GM11168 (cell line): ENCODE measurements at regions not wholly inside any gene's neighbourhood (a gene's known extent, or its start where the extent isn't known, plus 50 kb on each side); places are given as distances from the start of the nearest gene placed in this dataset.
"Not testable (repeated sequence)": the region's sequence is repeated elsewhere in the genome, so short reads cannot be mapped to it uniquely, and the experiment has no call there.

ENCODE experiments used
- in situ Hi-C: fragments of 300-500 bp; cut with MboI; formaldehyde crosslinking; loops from one replicate; pipeline ENCODE4 v1.12.0; 2022; ENCODE audit warnings: low sequenced_read_pairs; ENCODE audit not compliant: unreplicated experiment

DNA sequence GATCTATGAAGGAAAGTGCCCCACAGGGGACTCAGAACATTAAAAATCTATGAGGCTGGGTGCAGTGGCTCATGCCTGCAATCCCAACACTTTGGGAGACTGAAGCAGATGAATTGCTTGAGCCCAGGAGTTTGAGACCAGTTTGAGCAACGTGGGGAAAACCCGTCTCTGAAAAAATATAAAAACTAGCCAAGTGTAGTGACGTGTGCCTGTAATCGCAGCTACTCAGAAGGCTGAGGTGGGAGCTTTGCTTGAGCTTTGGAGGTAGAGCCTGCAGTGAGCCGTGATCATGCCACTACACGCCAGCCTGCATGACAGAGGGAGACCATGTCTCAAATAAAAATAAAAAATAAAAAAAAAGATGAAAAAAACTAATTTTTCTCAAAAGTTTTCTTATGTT is 1070.6 kb downstream of the PCDH9 start:
- in situ Hi-C loops = no loop called here

DNA sequence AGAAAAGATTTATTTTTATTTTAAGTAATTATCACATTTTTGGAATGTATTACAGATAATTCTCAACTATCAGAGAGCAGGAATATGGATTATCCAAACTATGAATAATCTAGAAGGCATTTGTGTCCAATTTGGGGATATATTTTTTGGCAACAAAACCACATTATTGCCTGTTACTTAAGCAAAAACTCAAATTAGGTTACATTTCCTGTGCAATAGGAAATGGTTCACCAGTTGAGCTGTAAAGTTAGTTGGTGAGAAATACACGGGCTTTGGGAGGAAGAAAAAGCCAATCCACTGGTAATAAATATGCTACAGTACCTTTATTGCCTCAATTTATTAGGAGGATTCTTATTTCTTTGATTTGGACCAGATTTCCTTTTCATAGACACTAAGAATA is 1075.2 kb downstream of the PCDH9 start:
- in situ Hi-C loops = no loop called here

DNA sequence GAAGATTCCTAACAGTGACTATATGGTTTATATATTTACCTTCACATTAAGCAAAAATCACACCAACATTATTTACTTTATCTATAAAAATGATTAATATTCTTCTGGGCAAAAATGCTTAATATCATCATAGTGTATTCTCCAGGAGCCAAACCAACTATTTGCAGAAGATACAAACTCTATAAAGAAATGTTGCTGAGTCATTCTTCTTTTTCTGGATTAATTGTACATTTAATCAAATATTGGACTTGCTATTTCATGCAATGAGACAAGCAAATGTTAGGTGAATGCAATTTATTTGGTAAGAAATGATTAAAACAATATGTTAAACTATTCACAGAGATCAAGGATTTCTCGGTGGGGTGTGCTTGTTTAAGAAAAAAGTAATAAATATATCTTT is 1075.8 kb downstream of the PCDH9 start:
- in situ Hi-C loops = no loop called here

- in situ Hi-C loops = no loop called here
Observed at GRCh38 chr13:66152596-66152995, 1077.5 kb downstream of the PCDH9 start.

- in situ Hi-C loops = not testable (repeated sequence)
Observed at GRCh38 chr13:66144357-66144756, 1085.8 kb downstream of the PCDH9 start.

- in situ Hi-C loops = loop anchor here (5.0 kb wide), 1 partner anchor 83 kb away; no protein-coding TSS in a partner anchor
Observed at GRCh38 chr13:66139701-66140100, 1090.4 kb downstream of the PCDH9 start.

DNA sequence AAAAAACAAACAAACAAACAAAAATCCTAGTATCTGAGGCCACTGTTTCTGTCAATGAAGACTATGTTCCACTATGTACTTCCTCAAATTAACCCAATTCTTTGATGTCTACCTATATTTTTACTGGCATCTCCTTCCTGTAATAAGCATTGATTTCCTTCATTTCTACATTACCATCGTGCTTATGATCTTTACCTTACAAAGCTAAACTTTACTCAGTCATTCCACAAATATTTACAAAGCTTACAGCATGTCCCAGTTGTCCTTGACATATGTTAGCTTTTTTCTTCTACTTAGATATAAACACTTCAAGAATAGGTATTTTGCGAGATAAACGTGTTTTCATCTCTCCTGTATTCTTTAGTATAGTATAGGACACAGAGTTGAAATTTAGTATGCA is 1090.9 kb downstream of the PCDH9 start:
- in situ Hi-C loops = loop anchor here (5.0 kb wide), 1 partner anchor 83 kb away; no protein-coding TSS in a partner anchor

DNA sequence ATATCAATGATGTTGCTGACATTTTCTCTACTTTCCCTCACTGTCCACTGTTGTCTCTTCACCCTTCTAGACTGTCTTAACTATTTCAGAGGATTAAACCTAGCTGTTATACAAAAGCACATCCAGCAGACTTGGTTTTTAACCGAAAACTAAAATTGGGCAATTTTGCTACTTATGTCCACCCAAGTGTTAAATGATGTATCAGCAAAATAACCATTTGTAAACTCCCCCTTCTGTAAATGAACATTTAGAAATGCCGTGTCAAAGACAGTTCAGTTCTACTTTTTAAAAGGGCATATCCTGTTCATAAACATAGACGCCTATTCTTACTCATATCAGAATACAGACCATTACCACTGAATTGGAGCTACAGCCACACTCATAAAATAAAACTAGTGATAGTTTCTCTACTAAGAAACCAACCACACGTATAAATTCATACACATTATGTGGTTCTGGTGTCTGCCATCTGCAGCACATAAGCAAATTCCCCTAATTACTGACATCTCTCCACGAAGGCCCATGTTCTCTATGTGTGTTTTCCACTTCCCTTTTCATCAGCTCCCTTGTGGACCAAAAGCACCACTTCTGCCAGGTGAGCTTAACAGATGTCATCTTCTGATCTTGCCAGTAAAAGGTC is 1091.8 kb downstream of the PCDH9 start:
- in situ Hi-C loops = loop anchor here (5.0 kb wide), 1 partner anchor 84 kb away; no protein-coding TSS in a partner anchor

GRCh38 chr13:66137384-66137783 is 1092.8 kb downstream of the PCDH9 start:
- in situ Hi-C loops = loop anchor here (5.0 kb wide), 1 partner anchor 85 kb away; no protein-coding TSS in a partner anchor

DNA sequence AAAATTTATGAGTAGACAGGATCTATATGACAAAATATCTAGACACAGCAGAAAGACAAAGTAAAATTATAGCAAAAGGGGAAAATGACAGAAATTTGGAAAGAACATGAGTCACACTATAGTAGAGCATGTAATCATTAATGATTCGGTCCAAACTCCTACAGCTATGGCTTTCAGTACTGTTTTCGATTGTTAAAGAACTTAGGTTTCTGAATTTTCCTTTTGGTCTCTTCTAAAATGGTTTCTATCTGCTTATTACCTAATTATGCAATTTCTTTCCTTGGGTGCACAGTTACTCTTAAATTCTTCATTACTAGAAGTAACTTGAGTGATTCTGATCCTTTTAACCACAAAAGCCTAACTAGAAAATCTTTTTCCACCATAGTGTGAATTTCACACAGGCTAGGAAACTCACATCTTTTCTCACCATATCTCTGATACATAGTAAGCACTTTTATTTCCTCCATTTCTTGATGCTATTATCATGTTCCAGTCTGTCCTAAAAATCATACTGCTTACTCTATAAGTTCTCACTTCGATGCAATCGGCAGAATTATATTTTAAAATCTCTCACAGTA is 1101.4 kb downstream of the PCDH9 start:
- in situ Hi-C loops = no loop called here

DNA sequence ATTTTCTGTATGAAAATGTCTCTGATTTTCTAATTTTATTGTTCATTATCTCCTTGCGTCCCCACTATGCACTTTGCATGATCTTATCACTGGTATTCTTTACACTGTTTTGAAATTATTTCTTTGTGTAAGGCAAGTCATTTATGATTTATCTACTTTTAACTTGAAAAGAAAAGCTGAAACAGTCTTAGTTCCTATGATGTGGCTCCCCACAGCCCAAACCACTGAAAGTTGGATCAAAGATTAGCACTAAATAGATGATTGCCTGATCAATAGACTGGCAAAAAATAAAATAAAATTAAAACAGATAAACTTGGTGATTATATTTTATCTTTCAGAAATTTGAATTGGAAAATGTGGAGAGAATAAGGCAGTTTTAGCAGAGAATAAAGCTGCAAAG is 1101.9 kb downstream of the PCDH9 start:
- in situ Hi-C loops = no loop called here

DNA sequence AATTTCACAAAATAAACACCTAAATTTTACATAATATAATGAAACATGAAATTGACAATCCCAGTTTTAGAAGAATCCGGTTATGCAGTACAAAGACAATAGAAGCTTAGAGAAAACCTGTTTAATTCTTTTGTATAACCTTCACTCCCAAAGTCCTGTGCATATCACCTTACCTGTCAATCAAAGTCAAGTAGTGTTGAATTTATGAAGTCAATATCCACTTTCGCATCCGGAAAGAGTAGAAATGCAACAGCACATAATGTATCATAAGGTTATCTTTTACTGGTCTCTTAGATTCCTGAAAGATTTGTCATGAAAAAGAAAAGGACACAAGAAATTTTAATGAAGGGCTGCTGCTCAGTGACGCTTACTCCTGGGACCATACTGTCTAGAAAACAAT is 1112.6 kb downstream of the PCDH9 start:
- in situ Hi-C loops = no loop called here

DNA sequence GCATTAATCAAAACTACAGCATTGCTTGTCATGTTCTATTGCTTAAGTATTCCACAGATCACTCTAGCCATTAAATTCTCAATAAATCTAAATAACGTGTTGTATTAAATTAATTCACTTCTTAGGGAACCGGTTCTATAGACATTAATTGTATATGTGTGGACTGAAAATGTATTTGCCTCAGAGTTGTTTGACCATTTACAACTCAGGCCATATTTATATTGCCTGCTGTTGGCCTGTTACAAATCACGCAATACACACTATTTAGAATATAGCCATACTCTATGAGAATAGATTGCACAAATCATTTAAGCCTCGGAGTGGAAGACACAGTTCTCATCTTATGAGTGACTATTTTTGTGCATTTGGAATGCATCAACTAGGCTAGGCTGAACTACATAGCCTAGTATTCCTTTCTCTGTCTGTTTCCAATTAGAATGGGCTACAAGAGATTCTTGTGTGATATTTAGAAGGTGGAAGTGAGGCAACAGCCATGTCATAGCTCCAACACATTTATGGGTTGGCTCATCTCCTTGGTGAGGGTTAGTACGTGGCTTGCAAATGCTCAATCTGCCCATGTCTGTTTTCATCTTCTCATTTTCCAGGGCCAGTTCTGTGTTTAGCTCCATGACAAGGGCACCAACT is 1116.1 kb downstream of the PCDH9 start:
- in situ Hi-C loops = no loop called here

DNA sequence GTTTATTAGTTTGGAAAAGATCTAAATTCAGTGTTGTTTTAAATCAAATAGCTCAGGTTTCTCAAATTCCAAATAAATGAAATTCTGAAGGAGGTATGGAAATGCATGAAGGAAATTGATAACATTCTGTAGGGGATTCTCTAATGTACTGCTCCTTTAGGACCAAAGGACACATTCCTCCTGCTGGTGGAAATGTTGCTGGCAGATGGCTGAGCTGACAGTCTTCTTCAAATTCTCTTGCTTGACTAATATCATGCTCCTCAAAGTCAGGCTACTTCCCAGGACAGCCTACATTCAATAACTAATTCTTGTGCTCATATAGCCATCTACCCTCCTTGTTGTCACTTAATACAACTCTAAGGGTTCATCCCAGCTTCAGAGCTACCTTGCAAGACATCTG is 1118.5 kb downstream of the PCDH9 start:
- in situ Hi-C loops = no loop called here

- in situ Hi-C loops = no loop called here
Observed at GRCh38 chr13:66106246-66106645, 1123.9 kb downstream of the PCDH9 start.

- in situ Hi-C loops = no loop called here
Observed at GRCh38 chr13:66102864-66103263, 1127.3 kb downstream of the PCDH9 start.

DNA sequence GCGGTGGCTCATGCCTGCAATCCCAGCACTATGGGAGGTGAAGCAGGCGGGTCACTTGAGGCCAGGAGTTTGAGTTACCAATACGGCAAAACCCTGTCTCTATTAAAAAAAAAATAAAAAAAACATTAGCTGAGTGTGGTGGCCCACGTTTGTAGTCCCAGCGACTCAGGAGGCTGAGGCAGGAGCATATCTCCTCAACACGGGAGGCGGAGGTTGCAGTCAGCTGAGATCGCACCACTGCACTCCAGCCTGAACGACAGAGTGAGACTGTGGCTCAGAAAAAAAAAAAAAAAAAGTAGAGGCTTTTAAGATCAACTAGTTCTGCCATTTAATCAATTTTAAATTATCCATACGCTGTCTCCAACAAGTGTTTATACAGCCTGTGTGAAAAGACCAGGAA is 1130.3 kb downstream of the PCDH9 start:
- in situ Hi-C loops = no loop called here

- in situ Hi-C loops = no loop called here
Observed at GRCh38 chr13:66098931-66099628, 1131.1 kb downstream of the PCDH9 start.

GRCh38 chr13:66089711-66090110 is 1140.4 kb downstream of the PCDH9 start:
- in situ Hi-C loops = no loop called here

GRCh38 chr13:66087269-66087710 is 1142.8 kb downstream of the PCDH9 start:
- in situ Hi-C loops = no loop called here

- in situ Hi-C loops = no loop called here
Observed at GRCh38 chr13:66077132-66077689, 1152.9 kb downstream of the PCDH9 start.
